ENCODE measurements at regions not wholly inside any gene's neighbourhood (a gene's known extent, or its start where the extent isn't known, plus 50 kb on each side); places are given as distances from the start of the nearest gene placed in this dataset.

DNA sequence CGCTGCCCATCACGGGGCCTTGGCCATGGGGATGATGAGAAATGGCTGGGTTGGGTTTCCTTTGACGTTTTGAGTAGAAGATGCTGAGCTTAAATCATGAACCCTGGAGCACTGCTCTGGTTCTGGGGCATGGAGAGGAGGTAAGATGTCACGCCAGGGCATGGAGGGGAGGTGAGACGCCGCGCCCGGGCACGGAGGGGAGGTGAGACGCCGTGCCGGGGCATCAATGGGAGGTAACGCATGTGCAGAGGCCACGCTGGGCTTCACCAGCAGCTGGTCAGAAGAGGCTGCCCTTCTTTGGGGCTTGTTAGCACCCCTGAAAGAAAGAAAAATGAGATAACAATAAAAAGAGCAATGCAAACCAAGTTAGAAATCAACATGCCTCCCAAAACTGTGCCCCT is 322.5 kb upstream of the IRX4 start:
- no peak for TF ChIP-seq POLR2AphosphoS5 (IDR thresholded peaks at IDR 0.05)
- TF ChIP-seq, protein P1, sequence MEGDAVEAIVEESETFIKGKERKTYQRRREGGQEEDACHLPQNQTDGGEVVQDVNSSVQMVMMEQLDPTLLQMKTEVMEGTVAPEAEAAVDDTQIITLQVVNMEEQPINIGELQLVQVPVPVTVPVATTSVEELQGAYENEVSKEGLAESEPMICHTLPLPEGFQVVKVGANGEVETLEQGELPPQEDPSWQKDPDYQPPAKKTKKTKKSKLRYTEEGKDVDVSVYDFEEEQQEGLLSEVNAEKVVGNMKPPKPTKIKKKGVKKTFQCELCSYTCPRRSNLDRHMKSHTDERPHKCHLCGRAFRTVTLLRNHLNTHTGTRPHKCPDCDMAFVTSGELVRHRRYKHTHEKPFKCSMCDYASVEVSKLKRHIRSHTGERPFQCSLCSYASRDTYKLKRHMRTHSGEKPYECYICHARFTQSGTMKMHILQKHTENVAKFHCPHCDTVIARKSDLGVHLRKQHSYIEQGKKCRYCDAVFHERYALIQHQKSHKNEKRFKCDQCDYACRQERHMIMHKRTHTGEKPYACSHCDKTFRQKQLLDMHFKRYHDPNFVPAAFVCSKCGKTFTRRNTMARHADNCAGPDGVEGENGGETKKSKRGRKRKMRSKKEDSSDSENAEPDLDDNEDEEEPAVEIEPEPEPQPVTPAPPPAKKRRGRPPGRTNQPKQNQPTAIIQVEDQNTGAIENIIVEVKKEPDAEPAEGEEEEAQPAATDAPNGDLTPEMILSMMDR (IDR thresholded peaks at IDR 0.05 in 8 of 11, conservative IDR thresholded peaks at IDR 0.05 in 3 of 11), result no peak

All from spleen (tissue), 7 donors.